DMS 273 treated with DMSO at 0.1 percent for 48 hours (cell line): ENCODE measurements at regions not wholly inside any gene's neighbourhood (a gene's known extent, or its start where the extent isn't known, plus 50 kb on each side); places are given as distances from the start of the nearest gene placed in this dataset.

ENCODE experiments used
- DNase-seq: peaks from one replicate; lab custom pipeline; 2025; lab: John Stamatoyannopoulos, UW

- peak; percentile 69 for DNase-seq
These were observed 268.2 kb downstream of the PTEN start for GRCh38 chr10:88131511-88132139.

- DNase-seq: no peak
These were observed 273.3 kb downstream of the PTEN start for GRCh38 chr10:88136712-88137111.

- DNase-seq: no peak
These were observed 275.0 kb downstream of the PTEN start for GRCh38 chr10:88138319-88138848.

GRCh38 chr10:88147000-88147798 is 283.8 kb downstream of the PTEN start:
- no peak for DNase-seq

GRCh38 chr10:88149906-88150305 is 286.5 kb downstream of the PTEN start:
- no peak for DNase-seq

GRCh38 chr10:88150339-88150738 is 286.9 kb downstream of the PTEN start:
- DNase-seq: no peak

GRCh38 chr10:88152728-88153133 is 289.3 kb downstream of the PTEN start:
- no peak for DNase-seq

GRCh38 chr10:88154596-88155250 is 291.3 kb downstream of the PTEN start:
- DNase-seq: no peak

- DNase-seq: no peak
These were observed 292.9 kb downstream of the PTEN start for GRCh38 chr10:88156341-88156740.

- DNase-seq: no peak
These were observed 294.6 kb downstream of the PTEN start for GRCh38 chr10:88157981-88158465.

GRCh38 chr10:88158526-88159122 is 295.2 kb downstream of the PTEN start:
- no peak for DNase-seq

- no peak for DNase-seq
These were observed 295.9 kb downstream of the PTEN start for GRCh38 chr10:88159127-88159829.

- no peak for DNase-seq
These were observed 297.6 kb downstream of the PTEN start for GRCh38 chr10:88161070-88161469.

- no peak for DNase-seq
These were observed 298.3 kb downstream of the PTEN start for GRCh38 chr10:88161756-88162155.

- no peak for DNase-seq
These were observed 299.4 kb downstream of the PTEN start for GRCh38 chr10:88162852-88163251.

GRCh38 chr10:88163572-88163971 is 300.1 kb downstream of the PTEN start:
- DNase-seq: no peak

GRCh38 chr10:88164471-88164870 is 301.0 kb downstream of the PTEN start:
- DNase-seq: no peak

GRCh38 chr10:88165849-88166271 is 302.4 kb downstream of the PTEN start:
- DNase-seq: no peak

- no peak for DNase-seq
These were observed 305.0 kb downstream of the PTEN start for GRCh38 chr10:88168171-88169036.

- no peak for DNase-seq
These were observed 305.6 kb downstream of the PTEN start for GRCh38 chr10:88169037-88169319.

GRCh38 chr10:88170628-88171027 is 307.2 kb downstream of the PTEN start:
- DNase-seq: no peak
